Activated CD8-positive, alpha-beta T cell treated with anti-CD3 and anti-CD28 coated beads for 36 hours (primary cell): ENCODE measurements at regions not wholly inside any gene's neighbourhood (a gene's known extent, or its start where the extent isn't known, plus 50 kb on each side); places are given as distances from the start of the nearest gene placed in this dataset.

Experiments
- ATAC-seq: fragments of 200-7000 bp; cut with Tn5 transposase; one replicate; pipeline ENCODE4 v1.10.0; 2021; ENCODE audit warnings: mild to moderate bottlenecking, moderate library complexity
- CTCF ChIA-PET: fragments of 350-600 bp; sonication (Branson Sonifier 250); formaldehyde crosslinking; loops from one replicate; lab custom pipeline; 2021; ENCODE audit warnings: antibody characterized with exemption; lab: Charles Lee
- POLR2A ChIA-PET: fragments of 350-600 bp; sonication (Branson Sonifier 250); formaldehyde crosslinking; loops from one replicate; lab custom pipeline; 2021; ENCODE audit warnings: antibody characterized with exemption; lab: Charles Lee
- DNase-seq: peaks from one replicate; pipeline ENCODE4 v3.0.0-alpha.2; 2020
- H3K27ac Mint-ChIP-seq: one replicate; pipeline ENCODE4 v1.8.0; 2021; ENCODE audit warnings: mild to moderate bottlenecking, mixed read lengths
- H3K27me3 Mint-ChIP-seq: one replicate; pipeline ENCODE4 v1.8.0; 2021; ENCODE audit warnings: mixed read lengths
- H3K36me3 Mint-ChIP-seq: one replicate; pipeline ENCODE4 v1.8.0; 2021; ENCODE audit warnings: low read depth, mixed read lengths
- H3K4me1 Mint-ChIP-seq: one replicate; pipeline ENCODE4 v1.8.0; 2021; ENCODE audit warnings: low read depth, mixed read lengths
- H3K4me3 Mint-ChIP-seq: one replicate; pipeline ENCODE4 v1.8.0; 2021; ENCODE audit warnings: mild to moderate bottlenecking, moderate library complexity, mixed read lengths
- H3K9me3 Mint-ChIP-seq: one replicate; pipeline ENCODE4 v1.8.0; 2021; ENCODE audit warnings: mixed read lengths
- intact Hi-C: fragments of 100-400 bp; cut with micrococcal nuclease; formaldehyde crosslinking; loops from one replicate; pipeline ENCODE4 v1.10.0; 2022
- TF ChIP-seq, protein P1 (sequence below): fragments of 200-600 bp; IDR thresholded peaks from one replicate; pipeline ENCODE4 v1.8.0; 2022; ENCODE audit warnings: antibody characterized with exemption, mild to moderate bottlenecking

DNA sequence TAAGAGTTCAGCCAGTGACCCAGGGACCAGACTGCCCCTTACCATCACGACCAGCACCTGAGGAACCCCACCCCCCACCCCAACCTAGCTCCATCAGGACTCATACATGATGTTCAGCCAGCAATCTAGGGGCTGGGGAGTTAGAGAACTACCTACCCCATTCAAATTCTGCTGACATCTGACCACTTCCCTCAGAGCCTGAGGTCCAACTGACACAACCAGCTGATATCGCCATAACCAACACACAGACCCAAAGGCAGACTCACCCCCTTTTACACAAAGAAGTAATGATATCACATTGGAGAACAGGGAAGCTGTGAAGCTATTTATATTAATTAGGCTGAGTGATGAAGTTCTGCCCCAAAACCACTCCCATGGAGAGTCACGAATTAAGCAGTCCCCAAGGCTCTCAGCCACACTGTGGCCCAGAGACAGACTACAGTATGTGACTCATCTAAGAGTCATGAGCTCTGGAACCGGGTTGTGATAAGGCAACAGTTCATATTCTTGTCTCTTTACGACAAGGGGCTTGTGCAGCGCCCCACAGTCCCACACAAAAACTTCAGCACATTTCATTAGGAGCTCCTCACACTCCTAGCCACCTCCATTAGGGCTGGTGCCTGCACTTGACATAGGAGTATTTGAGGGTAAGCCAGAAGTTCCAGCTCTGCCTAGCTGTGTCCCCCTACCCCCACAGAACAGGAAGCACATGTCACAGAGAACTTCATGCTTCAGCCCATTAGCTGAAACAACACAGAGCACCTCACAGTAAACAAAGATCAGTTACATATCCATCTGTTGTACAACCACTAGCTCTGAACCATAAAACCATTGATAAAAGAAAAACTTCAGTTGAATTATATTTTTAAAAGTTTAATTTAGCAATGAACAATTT lies 184.7 kb upstream of the ZCCHC13 start:
- ChIA-PET POLR2A (no interaction called here), CTCF (no interaction called here)
- no peak for ATAC-seq
- Mint-ChIP-seq H3K4me3 (no peak overlapping the region), H3K27me3 (no peaks in the 10 kb centered on the region), H3K9me3 (no peaks in the 10 kb centered on the region), H3K36me3 (no peaks in the 10 kb centered on the region), H3K4me1 (no peaks in the 10 kb centered on the region), H3K27ac (no peak overlapping the region)
- TF ChIP-seq, protein P1, sequence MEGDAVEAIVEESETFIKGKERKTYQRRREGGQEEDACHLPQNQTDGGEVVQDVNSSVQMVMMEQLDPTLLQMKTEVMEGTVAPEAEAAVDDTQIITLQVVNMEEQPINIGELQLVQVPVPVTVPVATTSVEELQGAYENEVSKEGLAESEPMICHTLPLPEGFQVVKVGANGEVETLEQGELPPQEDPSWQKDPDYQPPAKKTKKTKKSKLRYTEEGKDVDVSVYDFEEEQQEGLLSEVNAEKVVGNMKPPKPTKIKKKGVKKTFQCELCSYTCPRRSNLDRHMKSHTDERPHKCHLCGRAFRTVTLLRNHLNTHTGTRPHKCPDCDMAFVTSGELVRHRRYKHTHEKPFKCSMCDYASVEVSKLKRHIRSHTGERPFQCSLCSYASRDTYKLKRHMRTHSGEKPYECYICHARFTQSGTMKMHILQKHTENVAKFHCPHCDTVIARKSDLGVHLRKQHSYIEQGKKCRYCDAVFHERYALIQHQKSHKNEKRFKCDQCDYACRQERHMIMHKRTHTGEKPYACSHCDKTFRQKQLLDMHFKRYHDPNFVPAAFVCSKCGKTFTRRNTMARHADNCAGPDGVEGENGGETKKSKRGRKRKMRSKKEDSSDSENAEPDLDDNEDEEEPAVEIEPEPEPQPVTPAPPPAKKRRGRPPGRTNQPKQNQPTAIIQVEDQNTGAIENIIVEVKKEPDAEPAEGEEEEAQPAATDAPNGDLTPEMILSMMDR: no peak
- intact Hi-C loops: no loop called here
- DNase-seq: peak; percentile 1

DNA sequence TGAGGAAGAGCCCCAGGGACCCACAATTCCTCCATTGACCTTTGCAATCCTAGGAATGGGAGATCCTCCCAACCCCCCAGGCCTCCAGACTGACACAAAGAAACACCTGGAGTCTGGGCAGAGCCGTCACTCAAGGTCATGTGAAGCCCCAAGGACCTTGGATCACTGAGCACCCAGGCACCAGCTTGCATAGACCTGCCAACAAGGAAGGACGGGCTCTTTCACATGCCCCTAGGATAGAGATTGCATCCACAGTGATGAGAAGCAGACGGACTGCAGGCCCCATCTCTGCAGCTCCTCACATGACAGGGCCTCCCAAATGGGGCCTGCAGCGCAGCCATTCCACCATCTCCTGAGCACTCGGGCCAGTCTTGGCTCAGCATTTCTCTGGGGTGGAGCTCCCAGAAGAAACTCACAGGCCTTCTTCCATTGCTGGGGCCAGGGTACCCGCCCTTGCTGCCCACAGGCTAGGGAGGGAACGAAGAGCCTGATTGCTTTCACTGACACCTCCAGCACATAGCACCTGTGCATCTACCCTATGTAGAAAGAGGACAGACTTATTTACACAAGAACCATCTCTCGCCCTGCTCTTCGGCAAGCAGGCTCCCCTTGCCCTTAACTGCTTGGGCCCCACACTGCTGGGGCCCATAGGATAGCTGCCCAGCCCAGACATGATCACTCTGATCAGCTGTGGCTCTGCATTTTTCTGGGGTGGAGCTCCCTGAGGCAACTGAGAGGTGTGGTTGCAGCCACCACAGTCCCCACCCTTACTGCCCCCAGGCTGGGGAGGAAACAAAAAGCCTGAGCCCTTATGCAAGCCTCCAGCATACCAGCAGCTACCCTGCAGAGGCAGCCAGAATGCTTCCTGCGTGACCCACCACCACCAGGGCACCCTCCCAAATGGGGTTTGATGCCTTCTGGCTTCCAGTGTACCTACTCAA lies 185.7 kb upstream of the ZCCHC13 start:
- DNase-seq (no peak), ATAC-seq (no peak)
- no peaks in the 10 kb centered on the region for H3K4me1 Mint-ChIP-seq
- CTCF ChIA-PET: interaction anchor here (1.2 kb wide), 1 partner anchor 9 kb away, joined by 3 read pairs; no protein-coding TSS in a partner anchor
- H3K36me3 Mint-ChIP-seq: no peaks in the 10 kb centered on the region
- POLR2A ChIA-PET: no interaction called here
- H3K27ac Mint-ChIP-seq: no peak overlapping the region
- intact Hi-C loops: no loop called here
- no peak overlapping the region for H3K4me3 Mint-ChIP-seq
- TF ChIP-seq, protein P1: no peak
- no peaks in the 10 kb centered on the region for H3K9me3 Mint-ChIP-seq
- H3K27me3 Mint-ChIP-seq: no peaks in the 10 kb centered on the region

GRCh38 chrX:74111245-74111644 lies 192.7 kb upstream of the ZCCHC13 start:
- DNase-seq (no peak), ATAC-seq (no peak)
- peaks cover 2% of the 10 kb centered on the region for H3K36me3 Mint-ChIP-seq
- intact Hi-C loops: no loop called here
- TF ChIP-seq, protein P1: no peak
- no peak overlapping the region for H3K4me3 Mint-ChIP-seq
- CTCF ChIA-PET: no interaction called here
- H3K27me3 Mint-ChIP-seq: no peaks in the 10 kb centered on the region
- POLR2A ChIA-PET: no interaction called here
- H3K27ac Mint-ChIP-seq: no peak overlapping the region
- no peaks in the 10 kb centered on the region for H3K4me1 Mint-ChIP-seq
- no peaks in the 10 kb centered on the region for H3K9me3 Mint-ChIP-seq

GRCh38 chrX:74107666-74108065 lies 196.3 kb upstream of the ZCCHC13 start:
- no peaks in the 10 kb centered on the region for H3K4me1 Mint-ChIP-seq
- H3K27me3 Mint-ChIP-seq: no peaks in the 10 kb centered on the region
- POLR2A ChIA-PET: no interaction called here
- no peak overlapping the region for H3K4me3 Mint-ChIP-seq
- ATAC-seq: no peak
- no peaks in the 10 kb centered on the region for H3K9me3 Mint-ChIP-seq
- H3K27ac Mint-ChIP-seq: no peak overlapping the region
- no peak for DNase-seq
- intact Hi-C loops: no loop called here
- CTCF ChIA-PET: no interaction called here
- TF ChIP-seq, protein P1: no peak
- peaks cover 2% of the 10 kb centered on the region for H3K36me3 Mint-ChIP-seq
